ENCODE measurements at regions not wholly inside any gene's neighbourhood (a gene's known extent, or its start where the extent isn't known, plus 50 kb on each side); places are given as distances from the start of the nearest gene placed in this dataset.

- intact Hi-C loops (cut with DNase I; ENCODE audit: low total_unique reads): no loop called here
- no peak for TF ChIP-seq POLR2AphosphoS5 (IDR thresholded peaks at IDR 0.05)
- no peak for TF ChIP-seq CTCF (IDR thresholded peaks at IDR 0.05 in 8 of 11, conservative IDR thresholded peaks at IDR 0.05 in 3 of 11)
- TF ChIP-seq POLR2A (IDR thresholded peaks at IDR 0.05): no peak
- no peaks in the 10 kb centered on the region for H3K27me3 ChIP-seq (replicated peaks in 1 of 7)
Measured at GRCh38 chr3:26061947-26062346, 272.1 kb downstream of the OXSM start.

GRCh38 chr3:26064297-26064696, 274.4 kb downstream of the OXSM start:
- H3K36me3 ChIP-seq: no peaks in the 10 kb centered on the region
- TF ChIP-seq POLR2A (IDR thresholded peaks at IDR 0.05): no peak
- TF ChIP-seq POLR2AphosphoS5 (IDR thresholded peaks at IDR 0.05): no peak
- TF ChIP-seq CTCF (IDR thresholded peaks at IDR 0.05 in 8 of 11, conservative IDR thresholded peaks at IDR 0.05 in 3 of 11): no peak
- no peaks in the 10 kb centered on the region for H3K4me1 ChIP-seq
- DNase-seq: no peak
- H3K9me3 ChIP-seq: no peaks in the 10 kb centered on the region
- no peak overlapping the region for H3K27ac ChIP-seq
- no peaks in the 10 kb centered on the region for H3K27me3 ChIP-seq (replicated peaks in 1 of 7)
- WGBS, 5 donors: 81 to 86% (median 85%) methylated on average over 1 of the region's 1 CpG
- intact Hi-C loops (cut with DNase I; ENCODE audit: low total_unique reads): no loop called here
- H3K4me3 ChIP-seq: no peak overlapping the region

More at GRCh38 chr3:26061947-26062346, 272.1 kb downstream of the OXSM start:
- H3K4me1 ChIP-seq: no peaks in the 10 kb centered on the region
- DNase-seq: no peak
- H3K27ac ChIP-seq: no peak overlapping the region
- no peaks in the 10 kb centered on the region for H3K9me3 ChIP-seq
- H3K36me3 ChIP-seq: no peaks in the 10 kb centered on the region
- H3K4me3 ChIP-seq: no peak overlapping the region

DNA sequence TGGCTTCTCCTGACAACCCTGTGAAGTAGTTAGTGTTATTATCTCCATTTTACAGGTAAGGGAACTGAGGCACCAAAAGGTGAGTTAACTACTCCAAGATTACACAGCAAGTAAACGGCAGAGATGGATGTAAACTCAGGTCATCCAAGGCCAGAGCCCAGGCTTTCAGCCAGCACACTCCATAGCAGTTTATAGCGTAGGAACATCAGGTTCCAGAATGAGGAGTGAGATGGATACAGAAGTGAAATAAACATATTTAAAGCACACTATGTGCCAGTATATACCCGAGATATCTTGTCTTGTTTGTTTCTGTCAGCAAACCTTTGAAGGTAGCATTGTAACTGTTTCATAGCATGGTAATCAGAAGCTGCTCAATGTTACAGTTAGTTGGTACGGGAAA, 279.0 kb downstream of the OXSM start:
- TF ChIP-seq POLR2AphosphoS5 (IDR thresholded peaks at IDR 0.05) (no peak), CTCF (IDR thresholded peaks at IDR 0.05 in 8 of 11, conservative IDR thresholded peaks at IDR 0.05 in 3 of 11) (no peak), POLR2A (IDR thresholded peaks at IDR 0.05) (no peak)
- 79 to 88% (median 85%) methylated on average over 4 of the region's 4 CpGs for WGBS, 5 donors
- H3K36me3 ChIP-seq: no peaks in the 10 kb centered on the region
- intact Hi-C loops (cut with DNase I; ENCODE audit: low total_unique reads): no loop called here
- no peaks in the 10 kb centered on the region for H3K27me3 ChIP-seq (replicated peaks in 1 of 7)
- no peak overlapping the region for H3K27ac ChIP-seq
- DNase-seq: no peak
- no peaks in the 10 kb centered on the region for H3K9me3 ChIP-seq
- no peaks in the 10 kb centered on the region for H3K4me1 ChIP-seq
- H3K4me3 ChIP-seq: no peak overlapping the region

- TF ChIP-seq POLR2A (IDR thresholded peaks at IDR 0.05) (no peak), CTCF (IDR thresholded peaks at IDR 0.05 in 8 of 11, conservative IDR thresholded peaks at IDR 0.05 in 3 of 11) (no peak), POLR2AphosphoS5 (IDR thresholded peaks at IDR 0.05) (no peak)
- Histone ChIP-seq H3K36me3 (no peaks in the 10 kb centered on the region), H3K27me3 (replicated peaks in 1 of 7) (no peaks in the 10 kb centered on the region), H3K4me3 (no peak overlapping the region), H3K27ac (no peak overlapping the region), H3K9me3 (no peaks in the 10 kb centered on the region), H3K4me1 (no peaks in the 10 kb centered on the region)
- DNase-seq: no peak
- 73 to 89% (median 84%) methylated on average over 1 of the region's 1 CpG for WGBS, 5 donors
- intact Hi-C loops (cut with DNase I; ENCODE audit: low total_unique reads): no loop called here
Measured at GRCh38 chr3:26070854-26071253, 281.0 kb downstream of the OXSM start.

All from spleen (tissue), 11 donors.